ENCODE measurements at regions not wholly inside any gene's neighbourhood (a gene's known extent, or its start where the extent isn't known, plus 50 kb on each side); places are given as distances from the start of the nearest gene placed in this dataset.

GRCh38 chr16:85457366-85457765 is 155.8 kb upstream of the GSE1 start:
- H4K91ac ChIP-seq (ENCODE audit: insufficient read depth, low read depth, low read length) = no peak overlapping the region
- H4K20me1 ChIP-seq (ENCODE audit: insufficient read depth, low read length) = peaks cover 86% of the 10 kb centered on the region
- peak; percentile 19; the same call in 1 of the 2 replicates for ATAC-seq (ENCODE audit: low read depth)
- no peak overlapping the region for H2BK15ac ChIP-seq (ENCODE audit: low read depth, low read length)
- H3K9ac ChIP-seq (ENCODE audit: low read depth, low read length) = no peak overlapping the region
- no peak overlapping the region for H3K18ac ChIP-seq (ENCODE audit: low read depth, low read length)
- no peaks in the 10 kb centered on the region for H3K27me3 ChIP-seq (ENCODE audit: control insufficient read depth, insufficient read depth, low read length)
- 25% methylated on average over 2 of the region's 7 CpGs; no CpG with 5 or more reads in 1 of the 2 experiments for WGBS, 2 experiments (ENCODE audit: extremely low coverage in 2 of 2, insufficient read length in 1 of 2)
- no peak overlapping the region for H2BK120ac ChIP-seq (ENCODE audit: low read depth, low read length)
- ChIA-PET POLR2A (ENCODE audit: unreplicated experiment) (no interaction called here), CTCF (no interaction called here)
- no peak overlapping the region for H2BK5ac ChIP-seq (ENCODE audit: low read depth, low read length, poor library complexity, severe bottlenecking)
- no peak overlapping the region for H3K56ac ChIP-seq (ENCODE audit: extremely low read depth, insufficient read depth, low read length)
- no peak overlapping the region for H3K27ac ChIP-seq (ENCODE audit: insufficient read depth, low read length)
- no peak overlapping the region for H3K14ac ChIP-seq (replicated peaks; ENCODE audit: low read depth, low read length)
- TF ChIP-seq RAD21 (IDR thresholded peaks at IDR 0.05; ENCODE audit: low read length) = no peak
- TF ChIP-seq FOS (IDR thresholded peaks at IDR 0.05; ENCODE audit: low read depth, low read length) = no peak
- no peak for TF ChIP-seq MAFK (IDR thresholded peaks at IDR 0.05; ENCODE audit: low read depth, low read length)
- TF ChIP-seq RCOR1 (IDR thresholded peaks at IDR 0.05; ENCODE audit: insufficient replicate concordance, low read length) = no peak
- TF ChIP-seq NFE2L2 (IDR thresholded peaks at IDR 0.05; ENCODE audit: low read depth, low read length) = no peak
- no peak for TF ChIP-seq MAZ (IDR thresholded peaks at IDR 0.05; ENCODE audit: borderline replicate concordance, low read depth, low read length)
- no peak for TF ChIP-seq CHD1 (IDR thresholded peaks at IDR 0.05; ENCODE audit: low read depth, low read length)
- TF ChIP-seq CTCF (conservative IDR thresholded peaks at IDR 0.05; ENCODE audit: low read depth, low read length) = no peak
- TF ChIP-seq POLR2A (IDR thresholded peaks at IDR 0.05; ENCODE audit: low read depth, low read length) = no peak
- TF ChIP-seq SMC3 (IDR thresholded peaks at IDR 0.05; ENCODE audit: low read depth, low read length) = no peak
- TF ChIP-seq ELK1 (IDR thresholded peaks at IDR 0.05; ENCODE audit: borderline replicate concordance, low read depth, low read length) = no peak
- no peak for TF ChIP-seq USF2 (IDR thresholded peaks at IDR 0.05; ENCODE audit: low read depth, low read length)
- no peak for TF ChIP-seq RFX5 (IDR thresholded peaks at IDR 0.05; ENCODE audit: low read depth, low read length)
- TF ChIP-seq BHLHE40 (IDR thresholded peaks at IDR 0.05; ENCODE audit: low read depth, low read length) = no peak
- TF ChIP-seq MXI1 (IDR thresholded peaks at IDR 0.05; ENCODE audit: borderline replicate concordance, low read depth, low read length) = no peak
- TF ChIP-seq CEBPB (IDR thresholded peaks at IDR 0.05; ENCODE audit: low read depth, low read length) = no peak
- no peak overlapping the region for H3K4ac ChIP-seq (ENCODE audit: low read depth, low read length)
- no peak for DNase-seq
- no TSS peak for BruUV-seq (replicated peaks)
- no peak overlapping the region for H2AK5ac ChIP-seq (ENCODE audit: low read depth, low read length)
- peaks cover 30% of the 10 kb centered on the region for H3K4me1 ChIP-seq (ENCODE audit: control insufficient read depth, insufficient read depth, low read length)
- H2AFZ ChIP-seq (replicated peaks; ENCODE audit: low read length, poor library complexity) = no peak overlapping the region
- intact Hi-C loops (cut with micrococcal nuclease) (no loop called here), dilution Hi-C loops (cut with HindIII; ENCODE audit: low sequenced_read_pairs, unreplicated experiment) (no loop called here), in situ Hi-C loops (cut with MboI; ENCODE audit: low sequenced_read_pairs) (no loop called here)
- no peak overlapping the region for H3K4me2 ChIP-seq (ENCODE audit: low read depth, low read length)
- no peaks in the 10 kb centered on the region for H3K36me3 ChIP-seq (ENCODE audit: control insufficient read depth, insufficient read depth, low read length)
- no peaks in the 10 kb centered on the region for H3K9me3 ChIP-seq (ENCODE audit: control insufficient read depth, insufficient read depth, low read length)
- no peak overlapping the region for H4K8ac ChIP-seq (ENCODE audit: low read depth in 2 of 2, low read length in 2 of 2)
- no peak overlapping the region for H2BK20ac ChIP-seq (ENCODE audit: low read depth, low read length)
- peaks cover 0 to 22% of the 10 kb centered on the region in 2 experiments; a peak in 2 of 4 replicates for H3K79me1 ChIP-seq (ENCODE audit: low read depth in 1 of 2, low read length in 2 of 2)
- no peak overlapping the region for H4K5ac ChIP-seq (ENCODE audit: low read depth, low read length)
- peak overlapping the region; percentile 67 for H2AK9ac ChIP-seq (replicated peaks; ENCODE audit: low read depth, low read length, poor library complexity)
- H3K9me1 ChIP-seq (ENCODE audit: insufficient read depth, low read length) = peaks cover 13% of the 10 kb centered on the region; the same call in 1 of the 2 replicates
- no peak overlapping the region for H3K23ac ChIP-seq (ENCODE audit: low read depth, low read length)
- no peak overlapping the region for H3K4me3 ChIP-seq (ENCODE audit: insufficient read depth, low read depth, low read length)

Measured in IMR-90 (cell line).